GM21786 (cell line): ENCODE measurements at regions not wholly inside any gene's neighbourhood (a gene's known extent, or its start where the extent isn't known, plus 50 kb on each side); places are given as distances from the start of the nearest gene placed in this dataset.

Experiments
- ATAC-seq: cut with Tn5 transposase; IDR thresholded peaks from one replicate; pipeline ENCODE4 v1.9.1; 2021; ENCODE audit not compliant: unreplicated experiment

- ATAC-seq = no peak
Observed at GRCh38 chr5:6910950-6911349, 197.7 kb downstream of the TENT4A start.

- no peak for ATAC-seq
Observed at GRCh38 chr5:6914347-6914746, 201.1 kb downstream of the TENT4A start.

GRCh38 chr5:6915574-6915973 is 202.3 kb downstream of the TENT4A start:
- ATAC-seq = no peak

DNA sequence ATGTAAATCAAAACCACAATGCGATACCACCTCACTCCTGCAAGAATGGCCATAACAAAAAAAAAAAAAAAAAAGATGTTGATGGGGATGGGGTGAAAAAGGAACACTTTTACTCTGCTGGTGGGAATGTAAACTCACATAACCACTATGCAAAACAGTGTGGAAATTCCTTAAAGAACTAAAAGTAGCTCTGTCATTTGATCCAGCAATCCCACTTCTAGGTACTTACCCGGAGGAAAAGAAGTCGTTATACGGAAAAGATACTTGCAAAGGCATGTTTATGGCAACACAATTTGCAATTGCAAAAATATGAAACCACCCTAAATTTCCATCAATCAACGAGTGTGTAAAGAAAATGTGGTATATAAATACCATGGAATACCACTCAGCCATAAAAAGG is 205.0 kb downstream of the TENT4A start:
- ATAC-seq = no peak

GRCh38 chr5:6920628-6921256 is 207.5 kb downstream of the TENT4A start:
- no peak for ATAC-seq

GRCh38 chr5:6926491-6927038 is 213.3 kb downstream of the TENT4A start:
- no peak for ATAC-seq

GRCh38 chr5:6936031-6936430 is 222.8 kb downstream of the TENT4A start:
- ATAC-seq = no peak

GRCh38 chr5:6937677-6938076 is 224.4 kb downstream of the TENT4A start:
- ATAC-seq = no peak

DNA sequence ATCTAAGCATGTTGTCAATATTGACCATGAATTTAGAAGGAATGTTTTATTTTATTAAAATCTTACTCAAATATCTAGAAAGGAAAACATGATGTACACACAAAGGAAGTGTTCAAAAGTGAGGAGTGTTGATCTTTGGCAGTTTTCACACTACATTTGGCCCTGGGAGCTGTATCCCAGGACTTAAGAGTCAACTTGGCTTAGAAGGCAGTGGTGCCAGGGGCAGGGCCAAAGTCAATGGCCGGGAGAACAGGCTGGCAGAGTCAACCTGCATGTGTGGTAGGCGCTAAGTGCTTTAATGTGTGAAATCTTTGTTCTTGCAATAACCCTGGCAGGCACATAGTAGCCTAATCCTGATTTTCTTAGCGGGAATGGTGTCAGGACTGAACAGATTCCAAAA is 228.4 kb downstream of the TENT4A start:
- no peak for ATAC-seq

GRCh38 chr5:6943197-6944112 is 230.2 kb downstream of the TENT4A start:
- no peak for ATAC-seq

GRCh38 chr5:6948562-6948961 is 235.3 kb downstream of the TENT4A start:
- ATAC-seq = no peak

DNA sequence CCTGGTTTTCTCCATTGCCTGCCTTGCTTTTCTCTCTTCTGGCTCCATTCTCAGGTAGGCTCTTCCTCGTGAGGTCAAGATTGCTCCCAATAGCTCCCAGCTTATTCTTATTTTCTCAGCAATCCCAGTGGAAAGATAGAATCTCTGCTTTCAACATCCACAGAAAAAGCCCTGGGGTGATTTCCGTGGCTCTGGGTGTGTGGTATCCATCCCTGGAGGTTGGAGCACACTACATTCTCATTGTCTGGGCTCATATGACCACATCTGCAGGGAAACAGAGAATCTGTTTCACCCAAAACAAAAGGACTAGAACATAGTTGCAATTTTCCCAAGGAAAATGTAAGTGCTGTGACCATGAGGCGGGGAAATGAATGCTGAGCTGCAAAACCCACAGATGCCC is 236.0 kb downstream of the TENT4A start:
- ATAC-seq = no peak

DNA sequence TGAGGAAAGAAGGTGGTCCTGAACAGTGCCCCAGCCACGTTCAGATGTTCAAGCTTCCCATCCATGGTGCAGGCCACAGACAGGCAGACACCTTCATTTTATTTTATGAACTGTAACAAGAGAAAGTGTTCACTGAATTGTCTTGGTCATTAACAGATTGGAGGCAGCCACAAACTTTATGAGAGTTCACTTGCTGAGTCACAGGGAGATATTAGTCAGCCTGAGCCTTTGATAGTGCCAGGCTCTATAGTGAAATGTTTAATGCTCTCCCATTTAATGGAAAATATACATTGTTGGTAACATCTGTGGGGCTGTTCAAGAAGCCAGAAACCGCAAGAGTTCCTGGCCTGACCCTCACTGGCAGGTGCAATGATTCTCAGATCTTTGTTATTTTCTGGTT is 237.0 kb downstream of the TENT4A start:
- ATAC-seq = no peak

DNA sequence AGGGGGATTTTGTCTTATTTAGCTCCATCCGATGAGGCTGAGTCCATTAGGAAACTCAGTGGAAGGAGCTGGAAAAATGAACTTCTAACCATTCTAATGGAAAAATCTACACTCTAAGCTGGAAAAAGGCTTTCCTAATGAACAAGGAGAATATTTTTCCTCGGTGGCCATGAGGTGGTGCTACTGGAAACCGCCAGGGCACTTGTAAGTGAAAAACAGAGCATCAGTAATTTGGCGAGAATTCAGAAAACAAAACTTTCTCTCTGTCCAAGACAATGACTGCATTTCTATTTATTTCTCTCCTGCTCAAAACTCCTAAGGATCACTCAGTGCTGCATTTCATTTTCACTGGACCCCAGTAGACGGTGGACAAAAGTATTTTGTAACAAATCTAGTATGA is 237.6 kb downstream of the TENT4A start:
- ATAC-seq = no peak

GRCh38 chr5:6961123-6961522 is 247.9 kb downstream of the TENT4A start:
- ATAC-seq = no peak

DNA sequence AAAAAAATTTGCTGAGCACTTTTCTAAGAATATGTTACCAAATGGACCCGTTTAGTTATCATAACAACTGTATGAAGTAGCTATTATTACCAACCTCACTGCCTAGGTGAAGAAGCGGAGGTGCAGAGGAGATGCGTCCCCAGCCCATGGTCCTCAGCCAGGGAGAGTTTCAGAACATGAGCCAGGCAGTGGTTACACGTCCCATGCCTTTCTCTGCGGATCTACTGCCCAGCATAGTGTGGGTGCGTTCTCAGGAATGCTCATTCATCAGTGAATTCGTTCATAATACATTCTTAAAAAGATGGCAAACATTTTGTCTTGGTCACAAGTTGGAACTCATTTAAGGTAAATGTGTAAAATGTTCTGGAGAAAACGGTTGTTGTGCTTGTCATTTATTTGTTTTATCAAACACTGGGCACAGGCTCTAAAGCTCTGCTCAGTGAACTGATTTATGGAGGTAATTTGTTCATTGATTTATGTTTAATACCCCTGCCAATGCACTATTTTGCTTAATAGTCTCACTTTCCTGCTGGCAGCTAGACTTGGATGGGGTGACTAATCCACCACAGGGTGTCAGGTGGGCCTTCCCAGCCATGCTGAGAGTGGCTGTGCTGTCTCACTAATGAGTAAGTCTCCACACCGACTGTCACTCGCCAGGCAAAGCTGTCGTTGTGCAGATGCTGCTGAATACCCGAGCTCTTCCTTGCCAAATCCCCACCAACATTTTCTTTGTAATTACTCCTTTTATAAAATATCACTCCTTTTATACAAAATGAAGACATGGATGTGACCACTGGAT is 248.8 kb downstream of the TENT4A start:
- ATAC-seq = no peak

DNA sequence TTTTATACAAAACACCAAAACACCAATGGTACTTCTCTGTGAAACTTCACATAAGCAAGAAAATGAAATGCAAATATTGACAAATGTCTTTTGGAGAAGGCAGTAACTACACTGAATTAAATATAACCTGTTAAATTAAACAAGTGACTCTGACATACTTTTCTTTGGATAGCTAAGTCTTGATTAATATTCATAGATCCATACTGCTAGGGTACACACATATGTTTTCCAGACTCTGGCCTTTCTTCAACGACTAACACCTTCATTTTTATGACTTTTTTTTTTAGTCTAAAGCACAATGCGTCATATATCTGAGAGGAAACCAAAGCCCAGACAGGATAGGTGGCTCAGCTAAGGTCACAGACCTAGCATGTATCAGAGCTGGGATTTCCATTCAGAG is 263.7 kb downstream of the TENT4A start:
- no peak for ATAC-seq

DNA sequence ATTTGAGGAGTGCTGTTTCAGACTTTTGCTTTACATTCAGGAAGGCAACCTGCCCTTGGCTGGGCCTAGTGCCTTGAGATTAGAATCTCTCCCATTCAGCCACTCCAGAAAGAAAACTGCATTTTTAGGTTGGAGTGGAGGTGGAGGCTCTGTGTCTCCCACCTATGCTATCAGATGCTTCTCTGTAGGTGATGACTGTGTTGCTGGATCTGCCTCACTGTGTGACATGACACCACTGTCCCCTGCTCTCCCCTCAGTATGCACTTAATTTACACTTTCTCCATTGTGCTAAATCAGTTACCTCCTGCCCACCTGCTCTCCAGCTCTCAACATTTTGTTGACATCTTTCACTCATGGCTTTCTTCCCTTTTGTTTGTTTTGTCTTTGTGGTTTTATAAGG is 265.8 kb downstream of the TENT4A start:
- no peak for ATAC-seq

GRCh38 chr5:6989230-6989629 is 276.0 kb downstream of the TENT4A start:
- ATAC-seq = no peak

GRCh38 chr5:6994097-6994496 is 280.9 kb downstream of the TENT4A start:
- no peak for ATAC-seq

GRCh38 chr5:6995115-6995514 is 281.9 kb downstream of the TENT4A start:
- no peak for ATAC-seq
